ENCODE measurements at regions not wholly inside any gene's neighbourhood (a gene's known extent, or its start where the extent isn't known, plus 50 kb on each side); places are given as distances from the start of the nearest gene placed in this dataset.

- TF ChIP-seq, protein P1, sequence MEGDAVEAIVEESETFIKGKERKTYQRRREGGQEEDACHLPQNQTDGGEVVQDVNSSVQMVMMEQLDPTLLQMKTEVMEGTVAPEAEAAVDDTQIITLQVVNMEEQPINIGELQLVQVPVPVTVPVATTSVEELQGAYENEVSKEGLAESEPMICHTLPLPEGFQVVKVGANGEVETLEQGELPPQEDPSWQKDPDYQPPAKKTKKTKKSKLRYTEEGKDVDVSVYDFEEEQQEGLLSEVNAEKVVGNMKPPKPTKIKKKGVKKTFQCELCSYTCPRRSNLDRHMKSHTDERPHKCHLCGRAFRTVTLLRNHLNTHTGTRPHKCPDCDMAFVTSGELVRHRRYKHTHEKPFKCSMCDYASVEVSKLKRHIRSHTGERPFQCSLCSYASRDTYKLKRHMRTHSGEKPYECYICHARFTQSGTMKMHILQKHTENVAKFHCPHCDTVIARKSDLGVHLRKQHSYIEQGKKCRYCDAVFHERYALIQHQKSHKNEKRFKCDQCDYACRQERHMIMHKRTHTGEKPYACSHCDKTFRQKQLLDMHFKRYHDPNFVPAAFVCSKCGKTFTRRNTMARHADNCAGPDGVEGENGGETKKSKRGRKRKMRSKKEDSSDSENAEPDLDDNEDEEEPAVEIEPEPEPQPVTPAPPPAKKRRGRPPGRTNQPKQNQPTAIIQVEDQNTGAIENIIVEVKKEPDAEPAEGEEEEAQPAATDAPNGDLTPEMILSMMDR (IDR thresholded peaks at IDR 0.05; ENCODE audit: borderline replicate concordance) = no peak
- Histone ChIP-seq H3K9me3 (replicated peaks) (no peaks in the 10 kb centered on the region), H3K27ac (replicated peaks) (no peak overlapping the region), H3K4me3 (no peak overlapping the region), H3K4me1 (no peaks in the 10 kb centered on the region), H3K36me3 (no peaks in the 10 kb centered on the region), H3K27me3 (ENCODE audit: low read depth) (no peaks in the 10 kb centered on the region)
- intact Hi-C loops (cut with micrococcal nuclease) = no loop called here
- DNase-seq = no peak
Measured at GRCh38 chr2:185891403-185891802, 152.8 kb downstream of the FSIP2 start.

DNA sequence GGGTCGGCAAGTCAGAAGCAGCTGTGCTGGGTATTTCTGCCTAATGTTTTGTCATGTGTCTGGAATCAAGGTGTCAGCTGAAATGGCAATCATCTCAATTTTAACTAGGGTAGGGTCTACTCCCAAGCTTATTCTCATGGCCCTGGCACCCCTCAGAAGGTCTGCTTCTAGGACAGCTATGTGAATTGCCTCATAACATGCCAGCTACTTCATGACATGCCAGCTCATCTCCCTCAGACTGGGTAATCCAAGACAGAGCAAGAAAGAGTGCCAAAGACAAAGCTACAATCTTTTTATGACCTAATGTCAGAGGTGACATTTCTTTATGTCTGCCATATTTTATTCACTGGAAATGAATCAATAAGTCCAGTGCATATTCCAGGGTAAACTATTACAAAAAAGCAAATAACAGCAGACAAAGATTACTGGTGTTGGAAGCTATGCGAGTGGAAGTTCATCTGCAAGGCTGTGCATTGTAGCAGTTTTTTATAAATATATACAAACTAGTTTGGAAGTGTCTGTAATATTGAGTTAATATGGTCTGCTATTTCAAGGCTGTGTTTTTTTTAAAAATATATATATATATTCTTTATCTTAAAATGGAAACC lies 153.3 kb downstream of the FSIP2 start:
- Histone ChIP-seq H3K36me3 (no peaks in the 10 kb centered on the region), H3K27ac (replicated peaks) (no peak overlapping the region), H3K4me3 (no peak overlapping the region), H3K4me1 (no peaks in the 10 kb centered on the region), H3K9me3 (replicated peaks) (no peaks in the 10 kb centered on the region), H3K27me3 (ENCODE audit: low read depth) (no peaks in the 10 kb centered on the region)
- TF ChIP-seq, protein P1 (IDR thresholded peaks at IDR 0.05; ENCODE audit: borderline replicate concordance) = no peak
- intact Hi-C loops (cut with micrococcal nuclease) = no loop called here
- no peak for DNase-seq

GRCh38 chr2:185892484-185892883 lies 153.9 kb downstream of the FSIP2 start:
- Histone ChIP-seq H3K9me3 (replicated peaks) (no peaks in the 10 kb centered on the region), H3K27me3 (ENCODE audit: low read depth) (no peaks in the 10 kb centered on the region), H3K4me3 (no peak overlapping the region), H3K36me3 (no peaks in the 10 kb centered on the region), H3K4me1 (no peaks in the 10 kb centered on the region), H3K27ac (replicated peaks) (no peak overlapping the region)
- TF ChIP-seq, protein P1 (IDR thresholded peaks at IDR 0.05; ENCODE audit: borderline replicate concordance) = no peak
- intact Hi-C loops (cut with micrococcal nuclease) = no loop called here
- no peak for DNase-seq

DNA sequence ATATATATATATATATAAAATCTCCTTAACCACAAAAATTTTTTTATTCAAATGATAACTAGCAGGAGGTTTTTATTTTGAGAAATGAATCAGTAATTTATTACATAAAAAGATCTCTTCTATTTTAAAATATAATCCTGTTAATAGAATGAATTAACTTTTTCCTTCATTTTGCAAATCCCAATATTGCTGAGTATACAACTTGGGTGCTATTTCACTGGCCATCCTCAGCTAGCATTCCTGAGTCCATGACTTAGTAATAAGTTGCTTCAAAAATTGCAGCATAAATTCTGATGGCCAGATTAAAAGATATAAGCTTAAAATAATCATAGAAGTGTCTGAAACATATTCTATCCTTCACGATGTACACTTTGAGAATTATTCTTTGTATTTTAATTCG lies 155.6 kb downstream of the FSIP2 start:
- DNase-seq = no peak
- Histone ChIP-seq H3K4me1 (no peaks in the 10 kb centered on the region), H3K36me3 (no peaks in the 10 kb centered on the region), H3K27me3 (ENCODE audit: low read depth) (no peaks in the 10 kb centered on the region), H3K27ac (replicated peaks) (no peak overlapping the region), H3K4me3 (no peak overlapping the region), H3K9me3 (replicated peaks) (no peaks in the 10 kb centered on the region)
- intact Hi-C loops (cut with micrococcal nuclease) = no loop called here
- TF ChIP-seq, protein P1 (IDR thresholded peaks at IDR 0.05; ENCODE audit: borderline replicate concordance) = no peak

DNA sequence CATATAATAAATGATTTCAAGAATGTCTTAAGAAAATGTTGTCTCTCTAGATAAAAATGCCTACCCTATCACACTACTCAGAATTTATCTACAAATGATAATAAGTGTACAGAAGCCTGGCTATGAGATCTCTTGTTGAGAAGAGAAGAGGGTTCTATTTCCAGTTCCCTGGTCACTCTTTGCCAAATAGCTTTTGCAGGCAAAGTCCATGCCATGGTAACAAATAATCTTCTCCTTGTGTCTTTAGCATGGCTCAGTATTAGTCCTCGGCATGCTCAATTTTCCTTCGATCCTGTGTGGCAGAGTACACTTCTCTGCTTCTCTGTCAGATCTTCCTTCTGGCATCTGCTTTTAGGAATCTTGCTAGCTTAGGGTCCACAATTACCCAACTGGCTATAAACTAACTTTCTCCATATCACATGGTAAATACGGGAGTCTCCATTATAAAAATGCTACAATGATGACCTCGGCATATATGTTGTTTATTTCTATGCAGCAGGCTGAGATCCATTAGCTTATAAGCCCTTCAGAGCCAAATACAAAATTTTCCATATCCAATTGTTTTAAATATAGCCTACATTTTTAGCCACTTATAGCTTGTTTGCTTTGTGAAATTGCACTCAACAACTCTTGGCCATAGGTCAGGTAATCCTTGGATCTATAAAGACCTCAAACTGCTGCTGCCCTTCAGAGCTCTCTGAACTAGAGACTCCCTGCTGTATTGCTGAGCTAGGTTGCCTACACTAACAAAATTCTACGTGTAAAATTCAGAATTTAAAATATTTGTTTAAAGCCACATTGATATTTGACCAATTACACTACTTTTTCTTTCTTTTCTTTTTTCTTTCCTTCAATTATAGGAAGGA lies 157.5 kb downstream of the FSIP2 start:
- H3K27ac ChIP-seq (replicated peaks) = no peak overlapping the region
- H3K4me1 ChIP-seq = no peaks in the 10 kb centered on the region
- no peaks in the 10 kb centered on the region for H3K36me3 ChIP-seq
- TF ChIP-seq, protein P1 (IDR thresholded peaks at IDR 0.05; ENCODE audit: borderline replicate concordance) = no peak
- H3K9me3 ChIP-seq (replicated peaks) = no peaks in the 10 kb centered on the region
- H3K4me3 ChIP-seq = no peak overlapping the region
- H3K27me3 ChIP-seq (ENCODE audit: low read depth) = no peaks in the 10 kb centered on the region
- intact Hi-C loops (cut with micrococcal nuclease) = no loop called here
- no peak for DNase-seq
